8988T (cell line): ENCODE measurements at regions not wholly inside any gene's neighbourhood (a gene's known extent, or its start where the extent isn't known, plus 50 kb on each side); places are given as distances from the start of the nearest gene placed in this dataset.
"Not testable (repeated sequence)": the region's sequence is repeated elsewhere in the genome, so short reads cannot be mapped to it uniquely, and the experiment has no call there.

Source experiments
- DNase-seq: peaks from one replicate; pipeline ENCODE4 v3.0.0; 2011

DNA sequence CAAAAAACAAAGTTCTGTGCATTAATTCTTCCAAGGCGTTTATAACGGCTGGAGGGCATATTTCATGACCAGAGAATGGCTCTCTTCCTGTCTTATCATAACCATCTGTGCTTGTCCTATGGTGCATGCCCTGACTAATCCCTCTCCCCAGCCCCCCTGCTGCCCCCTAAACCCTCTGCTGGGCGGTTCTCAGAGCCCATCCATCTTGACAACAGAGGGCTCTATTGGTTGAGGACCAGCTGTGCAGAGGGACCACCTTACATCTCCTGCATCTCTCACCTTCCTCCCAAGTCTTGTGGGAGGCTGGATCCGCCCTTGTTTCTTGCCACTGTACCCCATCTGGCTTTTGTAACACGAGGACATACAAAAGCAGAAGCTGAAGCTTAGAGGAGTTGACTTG, 282.1 kb downstream of the MIAT start:
- DNase-seq, result no peak

DNA sequence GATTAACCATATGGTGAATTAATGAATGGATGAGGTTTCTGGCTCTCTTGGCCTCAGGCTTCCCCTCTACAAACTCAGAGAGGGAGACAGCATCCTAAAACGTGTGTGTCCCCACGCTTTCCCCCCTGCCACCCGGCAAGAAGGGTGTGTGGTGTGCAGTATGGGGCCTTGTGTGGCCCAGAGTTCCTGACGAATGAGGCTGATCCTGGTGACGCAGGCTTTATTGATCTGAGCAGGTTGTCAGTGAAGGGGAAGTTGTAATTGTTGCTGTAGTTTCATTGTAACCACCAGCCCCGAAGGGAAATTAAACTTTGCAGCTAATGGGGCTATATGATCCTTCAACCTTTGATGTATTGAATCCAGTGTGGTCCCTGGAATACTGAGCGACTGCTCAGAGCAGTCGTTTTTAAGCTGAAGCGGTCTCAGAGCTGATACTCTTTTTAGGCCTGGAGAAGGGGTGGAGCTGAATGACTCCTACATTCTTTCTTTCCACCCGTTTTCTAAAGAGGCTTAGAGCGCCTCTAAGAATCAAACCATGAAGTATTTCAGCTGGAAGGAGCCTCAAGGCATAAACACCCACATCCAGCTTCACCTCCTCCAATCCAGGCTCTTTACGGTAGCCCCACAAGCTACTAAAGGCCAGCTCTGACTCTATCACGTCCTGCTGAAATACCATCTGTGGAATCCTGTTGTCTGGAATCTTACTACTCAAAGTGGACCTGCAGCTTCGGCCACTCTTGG, 284.7 kb downstream of the MIAT start:
- DNase-seq, result no peak

DNA sequence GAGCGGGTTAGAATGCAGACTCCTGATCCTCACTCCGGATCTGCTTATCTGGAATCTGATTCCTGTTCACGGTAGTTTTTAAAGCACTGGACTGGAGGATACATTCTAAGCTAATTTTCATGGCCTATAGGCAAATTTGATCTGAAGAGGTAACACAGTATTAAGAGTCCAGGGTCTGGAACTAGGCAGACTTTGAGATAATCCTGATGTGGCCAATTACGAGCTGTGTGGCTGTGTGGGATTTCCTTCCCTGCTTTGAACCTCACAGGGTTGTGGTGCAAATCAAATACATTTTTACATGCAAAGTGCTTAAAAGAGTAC, 285.2 kb downstream of the MIAT start:
- no peak for DNase-seq

DNA sequence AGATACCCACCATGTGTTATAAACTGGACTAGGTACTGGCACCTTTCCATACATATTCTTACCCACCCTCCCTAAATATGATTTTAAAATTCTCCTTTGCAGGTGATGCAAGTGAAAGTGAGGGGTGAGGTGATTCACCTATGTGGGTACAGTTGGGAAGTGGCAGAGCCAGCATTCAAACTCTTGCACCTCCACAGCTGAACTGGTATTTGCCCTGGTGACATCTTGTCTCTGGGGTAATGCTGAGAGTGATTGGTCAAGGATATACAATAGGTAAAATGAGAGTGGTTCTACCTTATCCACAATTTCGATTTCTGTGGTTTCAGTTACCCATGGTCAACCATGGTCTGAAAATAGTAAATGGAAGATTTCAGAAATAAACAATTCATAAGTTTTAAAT, 288.2 kb downstream of the MIAT start:
- no peak for DNase-seq

DNA sequence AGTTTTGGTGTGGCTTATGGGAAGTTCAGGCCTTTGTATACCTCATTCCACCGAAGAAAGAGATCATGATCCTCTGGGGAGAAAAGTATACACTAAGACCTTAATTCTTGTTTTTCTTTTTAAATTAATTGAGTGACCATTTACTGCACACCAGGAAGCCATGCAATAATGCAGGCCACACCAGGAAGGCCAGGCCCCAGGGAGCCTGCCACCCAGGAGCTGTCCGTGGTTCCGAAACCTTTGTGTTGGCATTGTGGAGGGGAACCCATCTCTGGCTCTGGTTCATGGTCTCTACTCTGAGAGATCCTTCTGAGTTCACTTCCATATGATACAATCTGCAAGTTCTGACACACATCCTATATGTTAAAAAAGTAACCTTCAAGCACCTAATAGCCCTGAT, 291.8 kb downstream of the MIAT start:
- no peak for DNase-seq

DNA sequence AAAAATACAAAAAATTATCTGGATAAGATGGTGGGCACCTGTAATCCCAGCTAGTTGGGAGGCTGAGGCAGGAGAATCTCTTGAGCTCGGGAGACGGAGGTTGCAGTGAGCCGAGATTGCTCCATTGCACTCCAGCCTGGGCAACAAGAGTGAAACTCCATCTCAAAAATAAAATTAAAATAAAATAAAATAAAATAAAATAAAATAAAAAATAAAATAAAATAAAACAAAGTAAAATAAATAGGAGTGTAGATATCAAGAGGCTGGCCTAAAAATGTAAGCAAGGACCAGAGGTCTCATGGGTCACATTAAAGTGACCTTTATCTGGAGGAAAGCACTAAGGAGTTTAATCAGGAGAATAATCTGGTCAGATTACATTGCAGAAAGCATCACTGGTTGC, 293.8 kb downstream of the MIAT start:
- DNase-seq, result not testable (repeated sequence)

DNA sequence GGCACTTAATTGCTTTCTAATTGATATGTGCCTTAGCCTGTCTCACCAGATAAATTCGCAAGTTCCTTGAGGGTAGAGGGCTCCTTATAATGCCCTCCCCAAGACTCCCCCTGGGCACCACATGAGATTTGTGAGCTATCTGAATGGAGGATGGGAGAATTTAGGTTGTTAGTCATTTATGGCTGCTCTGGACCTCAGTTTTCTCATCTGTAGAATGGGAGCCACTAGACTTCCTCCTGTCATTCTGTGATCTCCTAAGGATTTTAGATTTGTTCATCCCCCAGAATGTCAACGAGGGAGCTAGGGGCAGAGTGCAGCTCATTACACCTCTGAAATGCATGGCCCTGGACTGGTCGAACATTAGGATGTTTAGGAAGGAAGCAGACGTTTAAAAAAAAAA, 294.6 kb downstream of the MIAT start:
- no peak for DNase-seq

DNA sequence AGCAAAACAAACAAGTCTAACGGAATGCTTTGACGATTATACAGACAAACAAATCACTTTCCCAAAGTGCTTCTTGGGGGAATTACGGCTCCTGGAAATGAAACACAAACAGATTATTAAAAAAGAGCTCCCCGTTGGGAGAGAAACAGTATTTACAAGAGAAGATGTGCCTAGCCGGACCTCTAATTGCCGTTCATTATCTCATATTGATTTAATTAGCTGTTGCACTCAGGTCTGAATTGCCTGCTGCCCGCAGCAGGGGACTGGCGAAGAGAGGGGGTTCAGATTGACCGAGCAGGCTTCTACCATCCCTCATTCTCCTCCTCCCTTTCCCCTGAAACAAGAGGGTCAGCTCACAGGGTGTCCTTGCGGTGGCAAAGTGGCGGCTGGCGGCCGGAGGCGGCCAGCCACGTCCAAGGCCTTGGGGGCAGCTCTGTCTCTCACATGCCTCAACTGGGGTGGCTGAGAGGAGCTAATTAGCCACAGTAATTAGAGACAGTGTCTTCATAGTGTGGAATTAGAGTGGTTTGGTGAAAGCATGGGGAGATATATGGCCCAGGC, 295.1 kb downstream of the MIAT start:
- no peak for DNase-seq

DNA sequence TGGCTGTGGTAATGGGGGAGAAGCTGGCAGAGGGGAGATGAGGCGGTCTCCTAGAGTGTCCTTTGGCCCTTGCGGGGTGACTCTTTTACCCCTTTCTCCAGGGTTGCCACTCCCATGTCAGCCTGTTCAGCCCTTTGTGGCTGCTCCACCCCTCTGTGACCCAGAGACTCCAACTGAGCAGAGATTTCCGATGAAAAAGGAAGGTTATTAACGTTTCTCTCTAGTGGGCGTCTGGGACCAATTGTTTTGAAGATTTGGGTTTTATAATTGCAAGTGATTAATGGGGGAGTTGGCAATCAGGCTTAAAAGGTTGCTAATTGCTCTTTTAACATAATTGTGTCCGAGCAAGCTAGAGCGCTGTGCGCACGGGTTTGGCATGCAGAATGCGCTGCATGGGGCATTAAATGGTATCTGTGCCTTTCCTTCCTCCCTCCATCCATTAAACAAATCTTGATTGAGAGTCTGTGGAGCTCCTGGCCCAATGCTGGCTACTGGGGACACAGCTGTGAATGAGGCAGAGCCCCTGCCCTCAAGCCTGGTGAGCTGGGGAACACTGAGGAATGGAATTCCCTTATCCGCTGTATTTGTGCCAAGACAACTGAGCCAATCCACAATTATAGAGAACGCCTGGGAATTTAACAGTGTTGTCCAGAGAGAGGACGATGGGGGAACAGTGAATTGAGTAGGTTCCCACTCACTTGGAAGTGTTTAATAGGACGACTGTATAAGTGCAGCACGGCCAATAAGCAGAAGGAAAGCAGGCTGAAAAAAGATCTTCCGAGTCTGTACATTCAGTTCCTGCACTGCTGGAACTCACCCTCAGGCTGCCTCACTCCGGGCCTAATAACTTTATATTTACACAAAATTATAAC, 295.9 kb downstream of the MIAT start:
- DNase-seq, result no peak

DNA sequence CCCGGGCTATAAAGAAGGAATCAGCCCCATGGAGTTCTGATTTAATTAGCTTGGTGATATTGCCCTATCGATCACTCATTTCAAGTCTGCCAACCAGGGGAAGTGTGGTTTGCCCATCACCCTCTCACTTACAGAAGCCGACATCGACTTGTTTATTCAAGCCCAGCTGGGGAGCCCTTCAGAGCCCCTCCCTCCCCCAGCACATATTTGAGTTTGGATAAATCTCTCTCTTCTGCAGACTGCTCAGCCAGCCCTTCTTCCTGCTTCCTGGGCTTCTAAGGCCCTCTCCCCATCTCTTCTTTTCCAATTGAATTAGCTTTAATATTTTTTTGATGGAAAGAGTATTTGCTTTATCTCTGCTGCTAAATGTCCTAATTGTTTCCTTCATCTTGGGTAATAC, 299.0 kb downstream of the MIAT start:
- no peak for DNase-seq

DNA sequence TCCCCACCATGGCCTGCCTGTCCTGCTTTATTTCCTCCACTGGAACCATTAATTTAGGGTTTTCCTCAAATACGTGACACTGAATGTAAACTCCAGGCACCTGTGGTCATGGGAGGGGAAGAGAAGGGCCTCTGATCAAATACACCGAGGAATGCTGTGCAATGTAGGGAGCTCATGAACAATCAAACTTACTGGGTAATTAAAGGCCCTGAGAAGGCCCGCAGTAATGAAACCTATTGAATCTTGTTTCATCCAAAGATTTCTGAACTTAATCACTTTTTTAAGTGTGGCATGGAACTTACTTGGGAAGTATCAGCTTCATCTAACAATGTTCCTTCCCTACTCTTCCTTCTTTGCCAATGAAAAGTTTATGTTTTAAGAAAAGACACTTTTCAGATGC, 299.8 kb downstream of the MIAT start:
- DNase-seq, result no peak

DNA sequence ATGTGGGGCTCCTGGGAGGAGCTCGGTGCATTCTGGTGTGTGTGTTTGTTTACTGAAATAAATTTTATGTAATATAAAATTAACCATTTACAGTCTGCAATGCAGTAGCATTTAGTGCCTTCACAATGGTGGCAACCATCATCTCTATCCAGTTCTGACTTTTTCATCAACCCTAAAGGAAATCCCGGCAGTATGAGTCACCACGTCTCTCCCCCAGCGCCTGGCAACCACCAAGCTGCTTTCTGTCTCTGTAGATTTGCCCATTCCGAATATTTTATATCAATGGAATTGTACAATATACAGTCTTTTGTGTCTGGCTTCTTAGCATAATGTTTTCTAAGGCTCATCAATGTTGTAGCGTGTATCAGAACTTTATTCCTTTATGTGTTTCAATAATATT, 300.5 kb downstream of the MIAT start:
- DNase-seq, result no peak

DNA sequence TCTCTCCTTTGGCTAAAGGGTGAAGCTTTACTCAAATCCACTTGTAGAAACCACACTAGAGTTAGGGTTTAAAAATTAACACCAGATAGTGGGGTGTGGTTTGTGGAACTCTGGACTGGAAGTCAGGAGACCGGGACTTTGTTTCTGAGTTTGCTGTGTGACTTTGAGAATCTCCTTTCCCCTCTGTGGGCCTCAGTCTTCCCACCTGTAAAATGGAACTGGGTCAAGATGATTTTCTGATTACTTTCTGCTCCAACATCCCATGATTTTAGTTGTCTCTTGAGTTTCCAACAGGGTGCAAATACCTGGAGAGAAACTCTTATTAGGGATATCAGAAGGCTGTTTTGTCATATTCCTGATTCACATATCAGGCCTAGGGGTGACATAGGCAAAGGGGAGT, 301.0 kb downstream of the MIAT start:
- DNase-seq, result no peak

DNA sequence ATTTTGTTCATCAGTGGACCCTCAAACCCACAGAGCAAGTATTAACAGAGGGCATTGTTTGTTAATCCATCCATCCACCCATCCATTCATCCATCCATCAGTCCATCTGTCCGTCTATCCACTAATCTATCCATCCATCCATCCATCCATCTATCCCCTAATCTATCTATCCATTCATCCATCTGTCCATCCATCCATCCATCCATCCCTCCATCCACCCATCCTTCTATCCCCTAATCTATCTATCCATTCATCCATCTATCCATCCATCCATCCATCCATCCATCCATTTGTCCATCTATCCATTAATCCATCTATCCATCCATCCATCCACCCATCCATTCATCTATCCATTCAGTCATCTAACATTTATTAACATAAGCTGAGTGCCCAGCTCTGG, 307.3 kb downstream of the MIAT start:
- DNase-seq, result no peak

DNA sequence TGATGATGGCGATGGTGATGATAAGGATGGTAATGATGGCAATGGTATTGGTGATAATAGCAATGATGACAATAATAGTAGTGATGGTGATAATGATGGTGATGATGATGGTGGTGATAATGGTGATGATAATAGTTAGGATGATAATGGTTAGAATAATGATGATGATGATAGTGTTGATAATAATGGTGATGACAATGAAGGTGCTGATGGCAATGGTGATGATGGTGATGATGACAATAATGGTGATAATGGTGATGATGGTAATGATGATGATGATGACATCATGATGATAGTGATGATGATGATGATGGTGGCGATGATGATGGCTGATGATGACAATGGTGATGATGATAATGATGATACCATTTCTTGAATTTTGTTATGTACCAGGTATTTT, 309.9 kb downstream of the MIAT start:
- no peak for DNase-seq

DNA sequence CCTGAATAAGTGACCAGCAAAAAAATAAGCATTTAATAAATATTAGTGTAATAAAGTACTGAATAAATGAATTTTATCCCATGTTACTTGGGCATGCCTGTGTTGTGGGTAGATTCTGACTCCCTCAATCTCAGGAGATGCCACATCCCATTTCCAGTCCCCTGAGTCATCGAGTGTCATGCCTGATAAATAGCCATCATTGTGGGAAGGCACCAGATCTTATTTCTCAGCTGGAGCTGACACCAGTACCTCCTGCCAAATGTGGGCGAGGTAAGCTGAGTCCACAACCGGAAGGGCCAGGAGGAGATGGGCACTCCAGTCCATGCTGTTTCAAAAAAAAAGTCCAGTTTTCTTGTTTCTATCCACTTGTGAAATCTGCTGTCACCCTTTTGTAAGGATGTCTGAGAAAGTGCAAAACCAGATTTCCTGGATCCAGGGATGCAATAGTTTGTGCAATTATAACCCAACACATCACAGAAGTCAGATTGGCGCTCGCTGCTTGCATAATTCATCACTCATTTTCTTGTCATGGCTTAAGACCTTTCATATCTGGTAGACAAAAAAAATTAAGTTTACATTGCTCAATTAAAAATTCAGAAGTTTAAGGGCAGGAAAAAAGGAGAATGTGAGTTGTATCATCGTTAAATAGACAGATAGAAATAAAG, 311.6 kb downstream of the MIAT start:
- DNase-seq, result no peak

DNA sequence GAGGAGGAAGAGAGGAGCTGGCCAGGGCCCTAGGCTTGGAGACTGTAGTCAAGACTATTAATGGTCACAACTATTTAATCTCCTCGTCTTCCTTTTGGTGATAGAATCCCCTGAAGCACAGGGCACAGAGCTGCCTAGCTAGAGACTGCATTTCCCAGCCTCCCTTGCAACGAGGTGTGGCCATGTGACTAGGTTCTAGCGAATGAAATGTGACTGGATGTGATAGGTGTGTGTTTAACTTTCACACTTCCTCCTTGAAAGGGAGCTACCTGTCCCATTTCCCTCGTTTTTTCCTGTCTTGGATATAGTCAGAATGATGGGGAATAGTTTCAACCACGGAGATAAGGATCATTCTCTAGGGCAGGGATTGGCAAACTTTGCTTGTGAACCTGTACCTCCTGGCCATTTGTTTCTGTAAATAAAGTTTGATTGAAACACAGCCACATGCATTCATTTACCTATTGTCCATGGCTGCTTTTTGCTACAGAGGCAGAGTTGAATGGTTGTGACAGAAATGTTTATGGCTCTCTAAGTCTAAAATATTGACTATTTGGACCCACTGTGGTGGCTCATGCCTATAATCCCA, 313.5 kb downstream of the MIAT start:
- no peak for DNase-seq

DNA sequence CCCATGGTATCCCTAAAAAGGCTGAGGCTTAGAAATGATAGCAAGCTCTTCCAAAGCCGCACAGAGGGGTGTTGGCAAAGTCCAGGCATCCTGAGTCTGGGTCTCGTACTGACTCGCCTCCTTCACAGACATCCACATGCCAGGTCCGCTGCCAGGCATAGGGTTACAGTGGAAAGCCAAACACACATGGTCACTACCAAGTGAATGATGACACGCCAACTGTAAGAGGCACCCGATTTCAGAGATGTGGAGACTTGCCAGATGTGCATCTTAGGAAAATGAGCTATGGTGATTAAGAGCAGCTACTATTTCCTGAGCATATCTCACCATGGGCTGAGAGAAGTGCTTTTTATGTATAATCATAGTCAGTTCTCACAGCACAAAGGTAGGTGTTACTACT, 314.9 kb downstream of the MIAT start:
- DNase-seq, result no peak

DNA sequence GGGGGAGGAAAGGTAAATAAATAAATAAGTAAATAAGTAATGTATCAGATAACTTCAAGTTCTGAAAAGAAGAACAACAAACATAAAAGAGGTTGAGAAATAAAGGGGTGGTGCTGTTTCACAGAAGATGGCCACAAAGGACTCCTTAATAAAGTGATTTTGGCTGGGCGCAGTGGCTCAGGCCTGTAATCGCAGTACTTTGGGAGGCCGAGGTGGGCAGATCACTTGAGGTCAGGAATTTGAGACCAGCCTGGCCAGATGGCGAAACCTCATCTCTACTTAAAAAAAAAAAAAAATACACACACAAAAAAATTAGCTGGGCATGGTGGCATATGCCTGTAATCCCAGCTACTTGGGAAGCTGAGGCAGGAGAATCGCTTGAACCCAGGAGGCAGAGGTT, 315.5 kb downstream of the MIAT start:
- not testable (repeated sequence) for DNase-seq

DNA sequence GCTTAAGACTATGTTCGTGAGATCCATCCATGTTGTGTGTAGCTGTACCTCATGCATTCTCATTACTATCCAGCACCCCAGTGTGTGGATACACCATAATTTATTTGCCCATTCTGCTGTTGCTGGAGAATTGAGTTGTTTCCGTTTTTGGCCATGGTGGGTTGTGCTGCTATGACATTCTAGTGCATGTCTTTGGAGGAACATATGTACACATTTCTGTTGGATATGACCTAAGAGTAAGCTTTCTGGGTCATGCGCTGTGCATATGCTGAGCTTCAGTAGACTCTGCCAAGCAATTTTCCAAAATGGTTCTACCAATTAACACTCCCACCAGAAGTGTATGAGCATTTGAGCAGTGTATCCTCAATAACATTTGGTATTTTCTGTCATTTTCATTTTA, 316.6 kb downstream of the MIAT start:
- DNase-seq, result no peak

DNA sequence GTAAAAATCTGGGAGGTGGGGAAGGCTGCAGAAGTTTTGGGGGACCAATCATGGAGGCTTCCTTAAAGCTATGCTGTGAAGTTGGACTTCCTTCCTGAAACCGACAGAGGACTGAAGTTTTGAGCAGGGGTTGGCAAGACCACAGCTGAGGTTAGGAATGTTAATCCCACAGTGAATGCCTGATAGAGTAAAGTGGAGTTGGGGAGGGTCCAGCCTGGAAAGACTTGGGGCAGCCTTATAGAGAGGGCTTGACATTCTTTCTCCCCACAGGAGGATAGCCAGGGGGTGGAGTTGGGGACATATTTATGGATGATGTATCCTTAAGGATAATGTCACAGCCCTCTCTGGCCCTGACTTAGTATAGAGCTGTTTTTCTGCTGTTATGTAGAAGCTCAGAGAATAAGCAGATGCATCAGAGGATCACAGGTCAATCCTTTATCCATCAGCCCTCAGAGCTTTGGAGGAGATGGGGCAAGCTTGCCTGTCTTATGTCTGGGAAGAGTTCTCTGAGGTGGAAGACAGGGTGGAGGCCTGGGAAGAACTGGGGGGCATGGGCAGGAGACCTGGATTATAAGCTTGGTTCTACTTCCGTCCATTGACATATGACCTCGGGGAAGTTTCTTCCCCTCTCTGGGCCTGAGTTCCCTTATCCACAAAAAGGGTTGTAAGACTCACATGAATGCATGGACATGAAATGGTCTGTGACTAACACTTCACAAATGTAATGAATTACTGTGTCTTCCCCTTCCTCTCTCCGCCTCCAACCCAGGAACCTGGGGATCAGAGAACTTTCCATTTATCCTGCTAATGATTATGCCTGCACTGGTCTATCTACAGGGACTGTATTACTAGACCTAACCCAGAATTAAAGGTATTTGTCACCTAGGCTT, 317.8 kb downstream of the MIAT start:
- DNase-seq, result no peak

DNA sequence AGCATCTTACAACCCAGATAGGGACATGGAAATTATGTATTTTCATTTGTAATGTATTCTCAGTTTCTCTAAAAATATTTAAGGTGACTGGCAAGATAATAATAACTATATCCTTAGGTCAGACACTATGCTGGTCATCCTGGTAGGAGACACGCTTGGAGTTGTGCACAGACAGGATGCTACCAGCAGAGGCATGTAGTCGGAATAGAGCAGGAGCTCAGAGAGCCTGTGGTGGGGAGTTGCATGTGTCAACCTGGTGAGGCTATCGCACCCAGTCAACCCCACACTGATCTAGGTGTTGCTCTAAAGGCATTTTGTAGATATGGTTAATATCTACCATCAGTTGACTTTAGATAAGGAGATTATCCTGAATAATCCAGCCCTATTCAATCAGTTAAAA, 318.5 kb downstream of the MIAT start:
- no peak for DNase-seq
